ENCODE measurements at regions not wholly inside any gene's neighbourhood (a gene's known extent, or its start where the extent isn't known, plus 50 kb on each side); places are given as distances from the start of the nearest gene placed in this dataset.

GRCh38 chr6:43877463-43878126 lies 107.6 kb downstream of the VEGFA start:
- Histone ChIP-seq H3K9me3 (no peaks in the 10 kb centered on the region), H3K27ac (no peak overlapping the region), H3K36me3 (no peaks in the 10 kb centered on the region), H3K4me3 (no peak overlapping the region), H3K27me3 (no peaks in the 10 kb centered on the region), H3K4me1 (peaks cover 0 to 17% (median 16%) of the 10 kb centered on the region in 4 donors)
- DNase-seq = no peak
- TF ChIP-seq CTCF (IDR thresholded peaks at IDR 0.05) (no peak), EP300 (IDR thresholded peaks at IDR 0.05) (no peak), POLR2A (IDR thresholded peaks at IDR 0.05) (no peak), POLR2AphosphoS5 (IDR thresholded peaks at IDR 0.05) (no peak)
- intact Hi-C loops (cut with DNase I; ENCODE audit: low total_unique reads) = no loop called here
- 82 to 94% (median 87%) methylated on average over 10 of the region's 10 CpGs for WGBS, 5 donors

GRCh38 chr6:43877036-43877435 lies 107.0 kb downstream of the VEGFA start:
- H3K27me3 ChIP-seq = no peaks in the 10 kb centered on the region
- no peaks in the 10 kb centered on the region for H3K9me3 ChIP-seq
- no peak overlapping the region for H3K4me3 ChIP-seq
- H3K4me1 ChIP-seq = peaks cover 0 to 17% (median 16%) of the 10 kb centered on the region in 4 donors
- WGBS, 5 donors = 71 to 88% (median 85%) methylated on average over 7 to 10 of the region's 10 CpGs
- H3K36me3 ChIP-seq = no peaks in the 10 kb centered on the region
- H3K27ac ChIP-seq = no peak overlapping the region
- no peak for TF ChIP-seq EP300 (IDR thresholded peaks at IDR 0.05)
- no peak for TF ChIP-seq POLR2A (IDR thresholded peaks at IDR 0.05)
- TF ChIP-seq CTCF (IDR thresholded peaks at IDR 0.05) = no peak
- TF ChIP-seq POLR2AphosphoS5 (IDR thresholded peaks at IDR 0.05) = no peak
- DNase-seq = no peak
- intact Hi-C loops (cut with DNase I; ENCODE audit: low total_unique reads) = no loop called here

GRCh38 chr6:43876602-43877001 lies 106.6 kb downstream of the VEGFA start:
- H3K4me1 ChIP-seq = peaks cover 0 to 17% (median 16%) of the 10 kb centered on the region in 4 donors
- H3K9me3 ChIP-seq = no peaks in the 10 kb centered on the region
- TF ChIP-seq POLR2AphosphoS5 (IDR thresholded peaks at IDR 0.05) = no peak
- TF ChIP-seq CTCF (IDR thresholded peaks at IDR 0.05) = no peak
- H3K36me3 ChIP-seq = no peaks in the 10 kb centered on the region
- no peak overlapping the region for H3K4me3 ChIP-seq
- intact Hi-C loops (cut with DNase I; ENCODE audit: low total_unique reads) = no loop called here
- H3K27ac ChIP-seq = no peak overlapping the region
- H3K27me3 ChIP-seq = no peaks in the 10 kb centered on the region
- DNase-seq = no peak
- WGBS, 5 donors = 67 to 78% (median 73%) methylated on average over 4 of the region's 4 CpGs

GRCh38 chr6:43875849-43876572 lies 106.0 kb downstream of the VEGFA start:
- Histone ChIP-seq H3K36me3 (no peaks in the 10 kb centered on the region), H3K9me3 (no peaks in the 10 kb centered on the region), H3K4me1 (peaks cover 0 to 17% (median 17%) of the 10 kb centered on the region in 4 donors), H3K4me3 (no peak overlapping the region), H3K27ac (no peak overlapping the region), H3K27me3 (no peaks in the 10 kb centered on the region)
- no peak for TF ChIP-seq EP300 (IDR thresholded peaks at IDR 0.05)
- no peak for TF ChIP-seq CTCF (IDR thresholded peaks at IDR 0.05)
- no peak for TF ChIP-seq POLR2AphosphoS5 (IDR thresholded peaks at IDR 0.05)
- WGBS, 5 donors = 68 to 79% (median 75%) methylated on average over 13 to 14 of the region's 14 CpGs
- intact Hi-C loops (cut with DNase I; ENCODE audit: low total_unique reads) = no loop called here
- no peak for DNase-seq
